Fibroblast of the aortic adventitia (primary cell): ENCODE measurements at regions not wholly inside any gene's neighbourhood (a gene's known extent, or its start where the extent isn't known, plus 50 kb on each side); places are given as distances from the start of the nearest gene placed in this dataset.

Experiments used
- DNase-seq: peaks from one replicate; pipeline ENCODE4 v3.0.0-alpha.2; 2010; ENCODE audit warnings: low read depth
- H3K4me3 ChIP-seq: 2 replicates; pipeline ENCODE4 v1.5.1; 2011; ENCODE audit warnings: low read depth, mild to moderate bottlenecking, control low read depth, low read length, moderate library complexity
- TF ChIP-seq, protein P1 (sequence below): IDR thresholded peaks from 2 replicates; pipeline ENCODE4 v1.5.1; 2011; ENCODE audit warnings: mild to moderate bottlenecking, low read length, control low read depth, inconsistent platforms; ENCODE audit not compliant: insufficient read depth

DNA sequence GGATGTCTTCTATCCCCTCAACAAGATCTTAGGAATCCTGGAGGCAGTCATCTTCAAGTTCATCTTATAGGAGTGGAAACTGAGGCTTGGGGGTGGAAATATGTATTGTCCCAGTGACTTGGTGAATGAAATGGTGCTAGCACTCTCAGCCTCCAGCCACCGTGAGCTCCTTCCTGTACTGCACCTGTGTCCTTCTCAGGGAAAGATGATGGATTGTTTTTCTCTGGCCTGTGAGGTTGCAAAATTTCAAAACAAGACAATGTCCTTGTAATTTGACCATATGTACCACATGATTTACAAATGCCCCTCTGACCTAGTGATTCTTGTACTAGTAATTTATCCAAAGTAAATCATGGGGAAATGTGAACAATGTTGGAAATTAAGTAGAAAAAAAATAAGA, 71.0 kb upstream of the CHCHD3 start:
- no peak overlapping the region for H3K4me3 ChIP-seq
- TF ChIP-seq, protein P1, sequence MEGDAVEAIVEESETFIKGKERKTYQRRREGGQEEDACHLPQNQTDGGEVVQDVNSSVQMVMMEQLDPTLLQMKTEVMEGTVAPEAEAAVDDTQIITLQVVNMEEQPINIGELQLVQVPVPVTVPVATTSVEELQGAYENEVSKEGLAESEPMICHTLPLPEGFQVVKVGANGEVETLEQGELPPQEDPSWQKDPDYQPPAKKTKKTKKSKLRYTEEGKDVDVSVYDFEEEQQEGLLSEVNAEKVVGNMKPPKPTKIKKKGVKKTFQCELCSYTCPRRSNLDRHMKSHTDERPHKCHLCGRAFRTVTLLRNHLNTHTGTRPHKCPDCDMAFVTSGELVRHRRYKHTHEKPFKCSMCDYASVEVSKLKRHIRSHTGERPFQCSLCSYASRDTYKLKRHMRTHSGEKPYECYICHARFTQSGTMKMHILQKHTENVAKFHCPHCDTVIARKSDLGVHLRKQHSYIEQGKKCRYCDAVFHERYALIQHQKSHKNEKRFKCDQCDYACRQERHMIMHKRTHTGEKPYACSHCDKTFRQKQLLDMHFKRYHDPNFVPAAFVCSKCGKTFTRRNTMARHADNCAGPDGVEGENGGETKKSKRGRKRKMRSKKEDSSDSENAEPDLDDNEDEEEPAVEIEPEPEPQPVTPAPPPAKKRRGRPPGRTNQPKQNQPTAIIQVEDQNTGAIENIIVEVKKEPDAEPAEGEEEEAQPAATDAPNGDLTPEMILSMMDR, result no peak
- no peak for DNase-seq

DNA sequence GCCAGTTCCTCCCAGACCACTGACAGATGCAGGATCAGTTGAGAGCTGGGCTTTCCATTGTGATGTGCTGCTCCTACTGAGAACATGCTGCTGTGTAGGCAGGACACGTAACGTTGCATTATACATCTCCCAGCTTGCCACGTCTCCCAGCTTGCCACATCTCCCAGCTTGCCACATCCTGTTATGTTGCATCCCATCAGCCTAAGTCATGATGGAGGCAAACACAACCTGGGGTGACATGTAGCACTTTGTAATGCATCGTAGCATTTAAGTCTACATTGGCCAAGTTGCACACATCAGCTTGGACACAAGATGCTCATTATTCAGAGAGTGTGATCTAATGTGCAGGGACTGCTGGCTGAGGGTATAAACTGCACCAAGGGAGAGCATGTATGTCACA, 73.3 kb upstream of the CHCHD3 start:
- TF ChIP-seq, protein P1, result no peak
- H3K4me3 ChIP-seq, result no peak overlapping the region
- DNase-seq, result no peak

DNA sequence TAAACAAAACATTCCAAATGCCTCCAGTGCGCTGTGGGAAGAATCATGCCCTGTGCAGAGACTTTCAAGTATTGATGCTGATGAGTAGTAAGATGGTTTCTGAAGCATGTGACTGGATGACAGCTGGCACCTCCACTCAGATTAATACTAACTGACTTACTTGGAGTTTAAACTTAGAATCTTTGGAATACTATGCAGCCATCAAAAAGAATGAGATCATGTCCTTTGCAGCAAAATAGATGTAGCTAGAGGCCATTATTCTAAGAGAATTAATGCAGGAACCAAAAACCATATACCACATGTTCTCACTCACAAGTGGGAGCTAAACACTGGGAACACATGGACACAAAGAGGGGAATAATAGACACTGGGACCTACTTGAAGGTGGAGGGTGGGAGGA, 73.8 kb upstream of the CHCHD3 start:
- H3K4me3 ChIP-seq, result no peak overlapping the region
- TF ChIP-seq, protein P1, result no peak
- no peak for DNase-seq

DNA sequence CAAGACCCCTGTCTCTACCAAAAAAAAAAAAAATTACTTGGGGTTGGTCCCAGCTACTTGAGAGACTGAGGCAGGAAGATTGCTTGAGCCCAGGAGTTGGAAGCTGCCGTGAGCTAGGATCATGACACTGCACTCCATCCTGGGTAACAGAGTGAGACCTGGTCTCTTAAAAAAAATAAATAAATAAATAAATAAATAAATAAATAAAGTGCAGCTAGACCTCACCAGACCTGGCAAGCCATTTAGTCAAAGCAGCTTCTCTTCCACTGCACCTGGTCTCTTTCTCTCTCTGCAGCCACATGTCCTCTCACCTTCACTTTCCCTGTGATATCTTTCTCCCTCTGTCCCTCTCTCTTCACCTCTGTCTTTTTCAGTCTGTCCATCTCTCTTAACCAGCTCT, 75.2 kb upstream of the CHCHD3 start:
- TF ChIP-seq, protein P1, result no peak
- no peak overlapping the region for H3K4me3 ChIP-seq
- DNase-seq, result no peak

DNA sequence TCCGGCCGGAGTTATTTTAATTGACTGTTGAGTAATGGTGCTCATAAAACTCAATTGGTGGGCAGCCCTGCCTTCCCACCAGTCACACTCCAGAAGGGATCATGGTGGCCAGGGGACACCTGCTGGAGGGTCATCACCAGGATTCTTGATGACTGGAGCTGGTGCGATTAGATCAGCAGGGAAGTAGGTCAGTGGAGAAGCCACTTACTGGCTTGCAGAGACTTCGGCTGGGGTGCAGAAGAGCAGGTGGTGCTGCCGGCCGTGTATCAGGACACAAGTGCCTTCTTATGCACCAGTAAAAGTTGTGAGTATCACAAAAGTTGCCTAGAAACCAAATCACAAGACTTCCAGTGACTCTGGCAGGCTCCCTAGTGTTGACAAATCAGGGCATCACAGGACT, 82.6 kb upstream of the CHCHD3 start:
- H3K4me3 ChIP-seq, result no peak overlapping the region
- no peak for DNase-seq
- TF ChIP-seq, protein P1, result no peak

DNA sequence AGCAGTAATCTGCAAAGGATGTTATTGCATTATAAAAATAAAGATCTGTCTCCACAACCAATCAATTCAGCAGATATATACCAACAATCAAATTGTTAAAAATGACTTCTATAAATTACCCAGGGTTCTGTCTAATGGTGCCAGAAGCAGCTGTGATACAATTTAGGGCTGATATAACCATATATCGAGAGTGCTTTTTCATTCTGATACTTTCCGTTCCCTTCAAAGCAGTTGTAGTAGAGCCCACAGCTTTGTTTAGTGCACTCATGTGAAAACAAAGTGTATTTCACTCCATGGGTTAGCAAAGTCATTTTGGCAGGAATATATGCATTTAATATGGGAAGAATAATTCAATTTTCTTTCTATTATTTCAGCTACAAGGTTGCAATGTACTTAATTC, 83.1 kb upstream of the CHCHD3 start:
- TF ChIP-seq, protein P1, result no peak
- no peak overlapping the region for H3K4me3 ChIP-seq
- no peak for DNase-seq

DNA sequence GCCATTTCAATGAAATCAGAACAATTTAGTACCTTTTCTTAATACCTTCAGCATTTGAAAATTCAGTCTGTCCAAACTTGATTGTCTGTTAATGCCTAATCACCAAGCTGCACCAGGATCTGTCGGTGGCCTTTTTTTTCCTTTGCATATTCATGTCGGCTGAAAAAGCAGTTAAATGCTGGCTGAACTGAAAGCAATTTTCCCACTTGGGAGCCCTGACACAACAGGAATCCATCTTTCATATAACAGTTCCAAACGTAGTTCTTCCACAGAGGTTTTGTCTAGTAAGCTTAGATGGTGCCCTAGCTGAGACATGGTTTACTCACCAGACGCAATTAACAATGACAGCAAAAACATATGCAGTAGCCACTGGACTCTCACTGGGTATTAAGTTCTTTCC, 83.6 kb upstream of the CHCHD3 start:
- no peak overlapping the region for H3K4me3 ChIP-seq
- no peak for DNase-seq
- TF ChIP-seq, protein P1, result no peak
